Upper lobe of right lung (tissue), 1 donor: ENCODE measurements at regions not wholly inside any gene's neighbourhood (a gene's known extent, or its start where the extent isn't known, plus 50 kb on each side); places are given as distances from the start of the nearest gene placed in this dataset.

Experiments
- ATAC-seq: fragments of 200-7000 bp; cut with Tn5 transposase; one replicate; pipeline ENCODE4 v1.9.1; 2020; ENCODE audit warnings: mild to moderate bottlenecking, moderate library complexity
- DNase-seq: peaks from one replicate; pipeline ENCODE4 v3.0.0-alpha.2; 2020
- H3K27ac ChIP-seq: fragments of 200-600 bp; one replicate; pipeline ENCODE4 v1.8.0; 2022
- H3K27me3 ChIP-seq: fragments of 200-600 bp; one replicate; pipeline ENCODE4 v1.8.0; 2022; ENCODE audit warnings: mild to moderate bottlenecking
- H3K36me3 ChIP-seq: fragments of 200-600 bp; one replicate; pipeline ENCODE4 v1.8.0; 2022
- H3K4me1 ChIP-seq: fragments of 200-600 bp; one replicate; pipeline ENCODE4 v1.8.0; 2022
- H3K4me3 ChIP-seq: fragments of 200-600 bp; one replicate; pipeline ENCODE4 v1.8.0; 2022; ENCODE audit warnings: mild to moderate bottlenecking
- H3K9me3 ChIP-seq: fragments of 200-600 bp; one replicate; pipeline ENCODE4 v1.8.0; 2022
- CTCF ChIP-seq: fragments of 200-600 bp; IDR thresholded peaks from one replicate; pipeline ENCODE4 v1.8.0; 2022; ENCODE audit warnings: antibody characterized with exemption
- intact Hi-C: fragments of 100-400 bp; cut with DNase I; formaldehyde crosslinking; loops from one replicate; pipeline ENCODE4 v1.11.0; 2022
- donor health status: DM: no; HTN: yes; CAD: no; lungs with severe emphysema.

DNA sequence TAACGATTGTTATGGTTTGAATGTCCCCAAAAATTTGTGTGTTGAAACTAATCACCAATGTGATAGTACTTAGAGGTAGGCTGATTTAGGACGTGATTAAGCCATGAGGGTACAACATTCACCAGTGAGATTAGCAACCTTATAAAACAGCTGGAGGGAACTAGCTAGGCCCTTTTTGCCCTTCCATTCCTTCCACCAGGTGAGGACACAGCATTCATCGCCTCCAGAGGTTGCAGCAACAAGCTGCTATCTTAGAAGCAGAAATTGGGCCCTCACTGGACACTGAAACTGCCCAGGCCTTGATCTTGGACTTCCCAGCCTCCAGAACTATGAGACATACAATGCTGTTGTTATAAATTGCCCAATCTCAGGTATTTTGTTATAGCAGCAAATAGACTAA is 340.7 kb upstream of the JARID2 start:
- TF ChIP-seq CTCF, result no peak
- intact Hi-C loops, result no loop called here
- H3K36me3 ChIP-seq, result no peaks in the 10 kb centered on the region
- no peak for ATAC-seq
- DNase-seq, result no peak
- no peaks in the 10 kb centered on the region for H3K9me3 ChIP-seq
- H3K4me1 ChIP-seq, result peaks cover 5% of the 10 kb centered on the region
- no peak overlapping the region for H3K4me3 ChIP-seq
- H3K27ac ChIP-seq, result no peak overlapping the region
- H3K27me3 ChIP-seq, result no peaks in the 10 kb centered on the region

DNA sequence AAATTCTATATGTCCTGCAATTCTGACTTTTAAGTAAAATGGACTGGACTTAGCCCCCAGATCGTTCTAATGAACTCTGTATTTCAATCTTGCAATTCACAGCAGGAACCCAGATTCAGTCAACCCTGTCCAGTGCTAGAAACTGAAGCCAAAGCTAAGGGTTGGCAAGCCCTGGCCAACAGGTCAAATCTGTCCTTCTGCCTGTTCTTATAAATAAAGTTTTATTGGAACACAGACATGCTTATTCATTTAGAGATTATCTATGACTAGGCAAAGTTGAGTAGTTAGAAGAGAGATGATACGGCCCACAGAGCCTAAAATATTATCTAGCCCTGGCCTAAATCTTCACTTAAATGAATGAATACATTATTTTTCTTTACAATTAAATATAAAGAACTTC is 339.2 kb upstream of the JARID2 start:
- no peak for DNase-seq
- H3K27me3 ChIP-seq, result no peaks in the 10 kb centered on the region
- ATAC-seq, result no peak
- no peak for TF ChIP-seq CTCF
- H3K4me3 ChIP-seq, result no peak overlapping the region
- intact Hi-C loops, result no loop called here
- H3K27ac ChIP-seq, result no peak overlapping the region
- H3K9me3 ChIP-seq, result no peaks in the 10 kb centered on the region
- H3K4me1 ChIP-seq, result peaks cover 7% of the 10 kb centered on the region
- no peaks in the 10 kb centered on the region for H3K36me3 ChIP-seq

GRCh38 chr6:14910692-14911547 is 334.9 kb upstream of the JARID2 start:
- Histone ChIP-seq H3K4me3 (no peak overlapping the region), H3K9me3 (no peaks in the 10 kb centered on the region), H3K36me3 (no peaks in the 10 kb centered on the region), H3K27me3 (no peaks in the 10 kb centered on the region), H3K4me1 (peaks cover 7% of the 10 kb centered on the region), H3K27ac (peak overlapping the region; percentile 65)
- intact Hi-C loops, result no loop called here
- ATAC-seq (peak; percentile 92), DNase-seq (peak; percentile 77)
- TF ChIP-seq CTCF, result no peak

DNA sequence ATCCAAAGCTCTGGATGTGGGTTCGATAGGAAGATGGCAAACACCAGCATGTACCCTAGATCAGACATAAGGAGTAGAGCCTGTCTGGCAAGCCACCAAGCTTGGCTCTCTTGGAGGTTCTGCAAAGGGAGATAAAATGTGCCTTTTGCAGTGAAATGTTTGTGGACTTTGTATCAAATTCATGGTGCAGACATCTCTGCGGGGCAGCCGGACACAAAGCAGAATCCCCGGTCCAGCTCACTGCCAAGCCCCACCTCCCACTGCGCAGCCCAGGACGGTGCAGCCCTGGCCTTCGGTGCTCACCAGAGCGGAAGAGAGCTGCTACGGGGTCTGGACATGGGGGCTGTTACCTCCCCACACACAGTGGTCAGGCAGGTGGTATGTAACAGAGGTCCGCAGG is 333.6 kb upstream of the JARID2 start:
- H3K4me3 ChIP-seq, result no peak overlapping the region
- no peaks in the 10 kb centered on the region for H3K9me3 ChIP-seq
- no peaks in the 10 kb centered on the region for H3K36me3 ChIP-seq
- H3K4me1 ChIP-seq, result peaks cover 7% of the 10 kb centered on the region
- TF ChIP-seq CTCF, result no peak
- H3K27me3 ChIP-seq, result no peaks in the 10 kb centered on the region
- intact Hi-C loops, result no loop called here
- H3K27ac ChIP-seq, result no peak overlapping the region
- no peak for DNase-seq
- ATAC-seq, result no peak

DNA sequence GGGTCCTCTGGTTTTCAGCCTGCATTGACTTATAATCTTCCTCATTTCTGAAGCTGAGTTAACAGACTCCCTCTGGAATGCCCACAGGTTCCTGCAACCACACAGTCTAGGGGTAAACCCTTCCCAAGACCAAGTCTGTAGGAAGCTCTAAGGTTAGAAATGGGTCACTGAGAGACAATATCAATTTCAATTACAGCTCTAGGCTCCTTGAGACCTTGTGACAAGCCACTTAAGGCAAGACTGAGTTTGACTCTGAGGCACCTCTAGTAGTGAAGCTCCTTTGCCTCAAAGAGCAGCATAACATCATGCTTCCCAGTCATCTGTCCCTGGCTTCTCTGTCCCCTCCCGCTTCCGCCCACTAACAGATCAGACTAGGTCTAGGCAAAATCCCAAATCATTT is 333.2 kb upstream of the JARID2 start:
- no peak for DNase-seq
- no peak for ATAC-seq
- no peak overlapping the region for H3K4me3 ChIP-seq

More for the DNA sequence above, 333.2 kb upstream of the JARID2 start:
- no peak overlapping the region for H3K27ac ChIP-seq
- no peak for TF ChIP-seq CTCF
- H3K9me3 ChIP-seq, result no peaks in the 10 kb centered on the region
- no peaks in the 10 kb centered on the region for H3K27me3 ChIP-seq
- H3K4me1 ChIP-seq, result peaks cover 7% of the 10 kb centered on the region
- intact Hi-C loops, result no loop called here
- H3K36me3 ChIP-seq, result no peaks in the 10 kb centered on the region
